ENCODE measurements at regions not wholly inside any gene's neighbourhood (a gene's known extent, or its start where the extent isn't known, plus 50 kb on each side); places are given as distances from the start of the nearest gene placed in this dataset.

GRCh38 chr7:68401313-68401712, 1197.0 kb upstream of the AUTS2 start:
- no peak for TF ChIP-seq POLR2A (IDR thresholded peaks at IDR 0.05)
- no peak for TF ChIP-seq CTCF (IDR thresholded peaks at IDR 0.05)
